Stomach (tissue), 4 donors: ENCODE measurements at regions not wholly inside any gene's neighbourhood (a gene's known extent, or its start where the extent isn't known, plus 50 kb on each side); places are given as distances from the start of the nearest gene placed in this dataset.

Source experiments
- CTCF ChIP-seq, 7 experiments: fragments of 450-650 bp in 4 of 7; fragments of 200-600 bp in 3 of 7; sonication (generic) in 3 of 7; IDR thresholded peaks; one replicate each; pipeline ENCODE4 v1.5.1; 2016 to 2019; ENCODE audit warnings: antibody characterized with exemption in 7 of 7, control low read depth in 2 of 7, mild to moderate bottlenecking in 1 of 7
- EP300 ChIP-seq: sonication (generic); formaldehyde crosslinking; IDR thresholded peaks from one replicate; pipeline ENCODE4 v1.6.1; 2017; ENCODE audit warnings: antibody characterized with exemption
- POLR2A ChIP-seq, 4 donors: fragments of 450-650 bp; IDR thresholded peaks; one replicate each; pipeline ENCODE4 v1.6.1; 2016; ENCODE audit warnings: antibody characterized with exemption in 4 of 4, control low read depth in 2 of 4, mild to moderate bottlenecking in 1 of 4, moderate library complexity in 1 of 4
- POLR2AphosphoS5 ChIP-seq, 3 donors: sonication (generic); formaldehyde crosslinking; IDR thresholded peaks; one replicate each; pipeline ENCODE4 v1.6.1; 2016; ENCODE audit warnings: antibody characterized with exemption in 3 of 3

DNA sequence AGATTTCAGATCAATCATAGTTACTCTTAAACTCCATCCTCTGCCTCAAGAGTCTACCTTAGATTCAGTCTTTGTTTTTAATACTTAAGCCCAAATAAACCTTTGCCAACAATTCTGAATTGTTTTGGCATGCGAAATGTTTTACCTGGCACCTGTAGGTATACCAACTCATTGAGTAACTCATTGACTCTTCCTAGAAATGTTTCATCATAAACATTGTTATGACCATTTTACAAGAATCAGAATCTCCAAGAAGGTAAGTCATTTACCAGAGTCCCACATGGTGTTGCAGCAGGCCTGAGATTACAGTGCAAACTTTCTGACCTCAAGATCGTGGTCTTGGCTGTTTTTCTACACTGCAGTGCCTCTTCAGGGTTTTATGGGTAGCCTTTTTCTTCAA, 750.4 kb downstream of the BRINP1 start:
- TF ChIP-seq CTCF (IDR thresholded peaks at IDR 0.05) (no peak), POLR2A (IDR thresholded peaks at IDR 0.05) (no peak), POLR2AphosphoS5 (IDR thresholded peaks at IDR 0.05) (no peak), EP300 (no peak)
